Endothelial cell of umbilical vein (primary cell): ENCODE measurements at regions not wholly inside any gene's neighbourhood (a gene's known extent, or its start where the extent isn't known, plus 50 kb on each side); places are given as distances from the start of the nearest gene placed in this dataset.

Experiments
- BruUV-seq: library from RNA; stranded (reverse); fragments of 400-500 nt; replicated peaks from 2 replicates; lab custom pipeline; 2021; lab: Mats Ljungman, UMichigan
- CTCF ChIA-PET: fragments of 300-600, 350-600 bp; sonication (Branson Sonifier 250); formaldehyde crosslinking; loops from one replicate; lab custom pipeline; 2021; ENCODE audit warnings: antibody characterized with exemption, inconsistent platforms; lab: Charles Lee
- POLR2A ChIA-PET: fragments of 300-600, 350-600 bp; sonication (Branson Sonifier 250); formaldehyde crosslinking; loops from one replicate; lab custom pipeline; 2021; ENCODE audit warnings: antibody characterized with exemption, inconsistent platforms; lab: Charles Lee
- DNase-seq: peaks from one replicate; pipeline ENCODE4 v3.0.0-alpha.2; 2011; ENCODE audit warnings: low read depth, low spot score
- FAIRE-seq: peaks from 2 replicates; lab custom pipeline; 2011; peaks lifted over from hg19 to GRCh38; lab: Jason Lieb, UNC
- H2AFZ ChIP-seq: 2 replicates; pipeline ENCODE4 v1.6.0; 2012; ENCODE audit warnings: low read depth, low read length, control low read depth, inconsistent platforms
- H3K27ac ChIP-seq: 2 replicates; pipeline ENCODE4 v1.5.1; 2011; ENCODE audit warnings: low read depth, mild to moderate bottlenecking, control low read depth, low read length, moderate library complexity; ENCODE audit not compliant: insufficient read depth
- H3K27me3 ChIP-seq, 2 experiments: 2 replicates each; pipeline versions ENCODE4 v1.6.0 to v1.6.1; 2011; ENCODE audit warnings: low read length in 2 of 2, mixed read lengths in 1 of 2; ENCODE audit not compliant: control insufficient read depth in 2 of 2, insufficient read depth in 2 of 2
- H3K36me3 ChIP-seq, 2 experiments: 2 replicates in 1 of 2; 3 replicates in 1 of 2; pipeline ENCODE4 v1.5.1; 2011; ENCODE audit warnings: low read length in 2 of 2, mild to moderate bottlenecking in 1 of 2, moderate library complexity in 1 of 2; ENCODE audit not compliant: control insufficient read depth in 2 of 2, insufficient read depth in 2 of 2; ENCODE audit errors: extremely low read depth in 1 of 2
- H3K4me1 ChIP-seq: 3 replicates; pipeline ENCODE4 v1.5.1; 2011; ENCODE audit warnings: mild to moderate bottlenecking, low read length; ENCODE audit not compliant: control insufficient read depth, insufficient read depth; ENCODE audit errors: extremely low read depth
- H3K4me2 ChIP-seq: 2 replicates; pipeline ENCODE4 v1.6.1; 2011; ENCODE audit warnings: low read length, control low read depth, mixed read lengths; ENCODE audit not compliant: insufficient read depth
- H3K4me3 ChIP-seq, 3 experiments: fragments of 200-600 bp in 1 of 3; sonication (generic), shearing (Covaris generic) in 1 of 3; replicated peaks in 1 of 3; 2 replicates each; pipeline ENCODE4 v1.5.1; 2011 to 2016; ENCODE audit warnings: control low read depth in 3 of 3, low read length in 3 of 3, mild to moderate bottlenecking in 2 of 3, inconsistent platforms in 1 of 3, low read depth in 1 of 3, moderate library complexity in 1 of 3; ENCODE audit not compliant: insufficient read depth in 1 of 3
- H3K79me2 ChIP-seq: 2 replicates; pipeline ENCODE4 v1.6.0; 2012; ENCODE audit warnings: low read length, inconsistent platforms; ENCODE audit not compliant: control insufficient read depth, insufficient read depth
- H3K9ac ChIP-seq: replicated peaks from 2 replicates; pipeline ENCODE3; 2011; ENCODE audit warnings: low read length, control low read depth; ENCODE audit not compliant: insufficient read depth; ENCODE audit errors: extremely low read depth
- H3K9me1 ChIP-seq: replicated peaks from 3 replicates; pipeline ENCODE4 v1.6.0; 2011; ENCODE audit warnings: mild to moderate bottlenecking, low read length; ENCODE audit not compliant: control insufficient read depth, insufficient read depth; ENCODE audit errors: extremely low read depth
- H3K9me3 ChIP-seq: replicated peaks from 2 replicates; pipeline ENCODE4 v1.5.1; 2012; ENCODE audit warnings: low read length, inconsistent platforms; ENCODE audit not compliant: control insufficient read depth, insufficient read depth
- H4K20me1 ChIP-seq: replicated peaks from 2 replicates; pipeline ENCODE3; 2011; ENCODE audit warnings: mild to moderate bottlenecking, low read length; ENCODE audit not compliant: control insufficient read depth, insufficient read depth; ENCODE audit errors: extremely low read depth
- CTCF ChIP-seq, 2 donors: IDR thresholded peaks; 1 replicate in 1 of 2; 2 replicates in 1 of 2; pipeline ENCODE4 v1.5.1; 2011; ENCODE audit warnings: low read length in 2 of 2, mild to moderate bottlenecking in 2 of 2, moderate library complexity in 2 of 2, control low read depth in 1 of 2, inconsistent platforms in 1 of 2, low read depth in 1 of 2; ENCODE audit not compliant: insufficient read depth in 1 of 2; ENCODE audit errors: extremely low read depth in 1 of 2
- EZH2 ChIP-seq: IDR thresholded peaks from 2 replicates; pipeline ENCODE4 v1.6.1; 2012; ENCODE audit warnings: borderline replicate concordance, low read depth, mild to moderate bottlenecking, moderate library complexity, low read length, inconsistent platforms; ENCODE audit not compliant: severe bottlenecking
- FOS ChIP-seq: IDR thresholded peaks from 2 replicates; pipeline ENCODE4 v1.6.1; 2011; ENCODE audit warnings: mild to moderate bottlenecking, low read length, moderate library complexity, borderline replicate concordance; ENCODE audit not compliant: insufficient read depth
- GATA2 ChIP-seq: IDR thresholded peaks from 2 replicates; pipeline ENCODE4 v1.7.0; 2011; ENCODE audit warnings: low read depth, mild to moderate bottlenecking, moderate library complexity, mixed read lengths, low read length; ENCODE audit not compliant: insufficient read length, insufficient read depth
- JUN ChIP-seq: IDR thresholded peaks from 2 replicates; pipeline ENCODE4 v1.6.1; 2011; ENCODE audit warnings: borderline replicate concordance, low read depth; ENCODE audit not compliant: insufficient read length, insufficient read depth
- MAX ChIP-seq: IDR thresholded peaks from 2 replicates; pipeline ENCODE4 v1.6.1; 2011; ENCODE audit not compliant: insufficient read depth, insufficient read length
- MYC ChIP-seq: IDR thresholded peaks from one replicate; pipeline ENCODE4 v1.6.1; 2011; ENCODE audit warnings: mild to moderate bottlenecking, low read depth, low read length
- POLR2A ChIP-seq: IDR thresholded peaks from 2 replicates; pipeline ENCODE4 v1.6.1; 2012; ENCODE audit warnings: low read depth, mild to moderate bottlenecking, control low read depth, low read length
- POLR2AphosphoS5 ChIP-seq: IDR thresholded peaks from 2 replicates; pipeline ENCODE4 v1.6.1; 2012; ENCODE audit warnings: low read depth, mild to moderate bottlenecking, control low read depth, low read length, moderate library complexity; ENCODE audit not compliant: insufficient read depth
- dilution Hi-C: fragments of 300-500 bp; cut with MboI; formaldehyde crosslinking; loops from one replicate; pipeline ENCODE4 v1.15.0; 2019; ENCODE audit warnings: low sequenced_read_pairs; ENCODE audit not compliant: extremely low pct_ligation_motif_present
- intact Hi-C: fragments of 100-400 bp; cut with micrococcal nuclease; formaldehyde crosslinking; loops from one replicate; pipeline ENCODE4 v1.10.0; 2022

- no TSS peak for BruUV-seq
- FAIRE-seq: no peak
- dilution Hi-C loops: no loop called here
Measured at GRCh38 chr17:77769762-77770161, 188.7 kb upstream of the TNRC6C start.

More at GRCh38 chr17:77769762-77770161, 188.7 kb upstream of the TNRC6C start:
- no peaks in the 10 kb centered on the region for H3K79me2 ChIP-seq
- no peak overlapping the region for H3K9ac ChIP-seq
- H3K4me3 ChIP-seq: no peak overlapping the region
- no peak overlapping the region for H3K27ac ChIP-seq
- intact Hi-C loops: loop anchor here (5.0 kb wide), 1 partner anchor 188 kb away; the partner anchor contains the start of gene TNRC6C
- DNase-seq: no peak
- H3K4me2 ChIP-seq: no peak overlapping the region
- no peak for TF ChIP-seq MYC
- no peak for TF ChIP-seq JUN
- no peak for TF ChIP-seq FOS
- TF ChIP-seq GATA2: no peak
- no peak for TF ChIP-seq POLR2A
- no peak for TF ChIP-seq MAX
- TF ChIP-seq POLR2AphosphoS5: no peak
- TF ChIP-seq CTCF (IDR thresholded peaks at IDR 0.05; ENCODE audit: extremely low read depth in 1 of 2, insufficient read depth in 1 of 2, low read depth in 1 of 2, low read length in 2 of 2): no peak
- TF ChIP-seq EZH2: no peak
- no peaks in the 10 kb centered on the region for H3K9me3 ChIP-seq
- no peaks in the 10 kb centered on the region for H3K4me1 ChIP-seq
- ChIA-PET CTCF (interaction anchor here (0.8 to 3.3 kb wide), 2 partner anchors 227 to 244 kb away, joined by 3 to 21 read pairs; no protein-coding TSS in a partner anchor), POLR2A (interaction anchor here (0.6 kb wide), 1 partner anchor 301 kb away, joined by 3 read pairs; no protein-coding TSS in a partner anchor)
- H4K20me1 ChIP-seq: no peaks in the 10 kb centered on the region
- no peaks in the 10 kb centered on the region for H3K27me3 ChIP-seq
- H2AFZ ChIP-seq: no peak overlapping the region
- no peaks in the 10 kb centered on the region for H3K9me1 ChIP-seq
- no peaks in the 10 kb centered on the region for H3K36me3 ChIP-seq
